LNCaP clone FGC (cell line): ENCODE measurements at regions not wholly inside any gene's neighbourhood (a gene's known extent, or its start where the extent isn't known, plus 50 kb on each side); places are given as distances from the start of the nearest gene placed in this dataset.

Source experiments
- DNase-seq: peaks from one replicate; pipeline ENCODE4 v3.0.0-alpha.2; 2011; ENCODE audit warnings: low read depth
- H3K4me3 ChIP-seq: 2 replicates; pipeline ENCODE4 v1.5.1; 2011; ENCODE audit warnings: mild to moderate bottlenecking, low read depth, low read length, control low read depth
- TF ChIP-seq, protein P1 (sequence below): IDR thresholded peaks from 2 replicates; pipeline ENCODE4 v1.5.1; 2012; ENCODE audit warnings: mild to moderate bottlenecking; ENCODE audit not compliant: control insufficient read depth, insufficient read depth; ENCODE audit errors: extremely low read depth

DNA sequence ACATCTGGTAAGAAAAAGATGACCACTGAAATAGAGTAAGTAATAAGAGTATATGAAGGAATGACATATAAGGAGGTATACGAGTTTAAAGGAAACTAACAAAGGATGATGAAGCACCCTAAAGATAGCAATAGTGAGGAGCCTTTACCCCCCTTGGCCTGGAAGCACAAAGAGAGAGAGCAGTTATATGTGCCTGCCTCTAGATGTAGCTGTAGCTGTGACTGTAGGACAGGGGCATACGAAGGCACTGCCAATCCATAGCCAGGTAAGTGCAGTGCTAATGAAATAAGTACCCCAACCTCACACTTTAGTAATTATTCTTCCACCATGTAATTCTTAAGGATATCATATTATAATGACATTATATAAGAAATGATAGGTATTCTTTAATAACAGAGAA, 90.1 kb upstream of the FKBP1C start:
- TF ChIP-seq, protein P1, sequence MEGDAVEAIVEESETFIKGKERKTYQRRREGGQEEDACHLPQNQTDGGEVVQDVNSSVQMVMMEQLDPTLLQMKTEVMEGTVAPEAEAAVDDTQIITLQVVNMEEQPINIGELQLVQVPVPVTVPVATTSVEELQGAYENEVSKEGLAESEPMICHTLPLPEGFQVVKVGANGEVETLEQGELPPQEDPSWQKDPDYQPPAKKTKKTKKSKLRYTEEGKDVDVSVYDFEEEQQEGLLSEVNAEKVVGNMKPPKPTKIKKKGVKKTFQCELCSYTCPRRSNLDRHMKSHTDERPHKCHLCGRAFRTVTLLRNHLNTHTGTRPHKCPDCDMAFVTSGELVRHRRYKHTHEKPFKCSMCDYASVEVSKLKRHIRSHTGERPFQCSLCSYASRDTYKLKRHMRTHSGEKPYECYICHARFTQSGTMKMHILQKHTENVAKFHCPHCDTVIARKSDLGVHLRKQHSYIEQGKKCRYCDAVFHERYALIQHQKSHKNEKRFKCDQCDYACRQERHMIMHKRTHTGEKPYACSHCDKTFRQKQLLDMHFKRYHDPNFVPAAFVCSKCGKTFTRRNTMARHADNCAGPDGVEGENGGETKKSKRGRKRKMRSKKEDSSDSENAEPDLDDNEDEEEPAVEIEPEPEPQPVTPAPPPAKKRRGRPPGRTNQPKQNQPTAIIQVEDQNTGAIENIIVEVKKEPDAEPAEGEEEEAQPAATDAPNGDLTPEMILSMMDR = peak; percentile 53

DNA sequence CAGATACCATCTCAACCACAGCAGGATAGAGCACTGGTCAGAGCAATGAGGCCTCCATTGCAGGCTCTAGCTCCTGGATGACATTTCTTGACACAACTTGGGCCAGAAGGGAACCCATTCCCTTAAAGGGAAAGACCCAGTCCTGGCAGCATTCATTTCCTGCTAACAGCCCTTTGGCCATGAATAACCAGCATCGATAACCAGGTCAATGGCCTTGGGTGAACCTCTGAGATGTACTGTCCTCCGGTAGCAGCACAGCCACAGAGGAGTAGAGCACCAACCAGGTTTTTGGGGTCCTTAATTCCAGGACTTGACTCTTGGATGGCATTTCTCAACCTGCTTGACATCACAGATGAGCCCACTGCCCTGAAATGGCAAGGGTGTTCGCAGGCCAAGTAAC, 71.2 kb upstream of the FKBP1C start:
- TF ChIP-seq, protein P1 = no peak
- H3K4me3 ChIP-seq = no peak overlapping the region
- DNase-seq = no peak

More for the DNA sequence above, 90.1 kb upstream of the FKBP1C start:
- no peak overlapping the region for H3K4me3 ChIP-seq
- no peak for DNase-seq

DNA sequence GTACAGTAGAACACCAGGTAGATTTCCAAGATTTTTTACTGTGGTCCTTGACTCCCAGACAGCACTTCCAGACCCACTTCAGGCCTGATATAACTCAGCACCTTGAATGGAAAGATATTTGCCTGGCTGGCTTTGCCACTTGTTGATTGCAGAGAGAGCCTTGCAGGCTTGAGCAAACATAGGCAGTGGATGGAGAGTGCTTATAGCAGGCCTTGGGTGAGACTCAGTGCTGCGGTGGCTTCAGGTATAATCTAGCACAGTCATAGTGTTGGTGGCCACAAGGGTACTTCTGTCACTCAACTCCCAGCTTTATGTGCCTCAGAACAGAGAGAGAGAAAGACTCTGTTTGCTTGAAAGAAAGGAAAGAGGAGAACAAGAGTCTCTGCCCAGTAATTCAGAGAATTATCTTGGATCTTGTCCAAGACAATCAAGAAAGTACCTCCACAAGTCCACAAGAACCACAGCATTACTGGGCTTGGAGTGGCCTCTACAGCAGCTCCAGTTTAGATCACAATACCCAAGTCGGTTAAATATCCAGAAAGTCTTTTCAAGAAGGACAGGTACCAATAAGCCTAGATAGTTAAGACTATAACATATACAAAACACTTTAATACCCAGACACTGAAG, 70.5 kb upstream of the FKBP1C start:
- TF ChIP-seq, protein P1 = no peak; the same call in 1 of the 2 replicates
- DNase-seq = peak; percentile 67
- H3K4me3 ChIP-seq = no peak overlapping the region

DNA sequence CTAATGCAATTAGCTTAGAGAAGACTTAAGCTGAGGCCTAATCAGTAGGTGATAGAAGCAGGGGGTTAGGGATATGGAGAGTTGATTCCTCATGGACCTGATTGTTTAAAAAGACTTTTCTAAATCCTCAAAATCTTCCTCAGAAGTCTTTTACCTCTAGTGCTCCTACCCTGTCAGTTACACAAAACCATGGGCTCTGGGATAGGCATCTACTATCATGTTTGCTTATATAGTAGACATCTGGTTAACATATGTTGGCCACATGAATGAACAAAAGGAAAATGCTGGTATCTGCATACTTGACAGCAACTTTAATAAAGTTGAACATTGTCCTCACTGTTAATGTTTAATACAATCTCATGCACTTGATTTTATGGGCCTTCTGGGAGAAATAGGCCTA, 61.5 kb upstream of the FKBP1C start:
- TF ChIP-seq, protein P1 = no peak
- H3K4me3 ChIP-seq = no peak overlapping the region
- no peak for DNase-seq

DNA sequence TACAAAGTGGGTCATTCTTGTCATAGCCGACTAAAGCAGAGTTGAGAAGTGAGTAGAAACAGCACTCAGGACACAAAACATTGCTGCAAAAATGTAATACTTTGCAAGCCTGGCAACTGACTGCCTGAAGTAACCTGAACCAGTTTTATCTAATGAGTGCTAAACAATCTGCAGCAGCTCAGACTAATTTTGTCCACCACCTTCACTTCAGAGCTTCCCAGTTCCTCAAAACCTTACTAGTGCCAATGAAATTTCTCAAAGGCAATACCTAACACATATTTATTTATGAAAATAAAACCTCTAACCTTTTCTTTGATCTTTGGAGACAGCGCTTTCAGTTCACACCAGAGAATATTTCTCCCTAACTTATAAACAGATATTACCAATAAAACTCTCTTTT, 56.7 kb upstream of the FKBP1C start:
- no peak overlapping the region for H3K4me3 ChIP-seq
- no peak for DNase-seq
- TF ChIP-seq, protein P1 = no peak
